HG03064 (cell line): ENCODE measurements at regions not wholly inside any gene's neighbourhood (a gene's known extent, or its start where the extent isn't known, plus 50 kb on each side); places are given as distances from the start of the nearest gene placed in this dataset.

Experiments used
- ATAC-seq: cut with Tn5 transposase; IDR thresholded peaks from one replicate; pipeline ENCODE4 v1.9.1; 2021; ENCODE audit warnings: low read depth; ENCODE audit not compliant: unreplicated experiment

DNA sequence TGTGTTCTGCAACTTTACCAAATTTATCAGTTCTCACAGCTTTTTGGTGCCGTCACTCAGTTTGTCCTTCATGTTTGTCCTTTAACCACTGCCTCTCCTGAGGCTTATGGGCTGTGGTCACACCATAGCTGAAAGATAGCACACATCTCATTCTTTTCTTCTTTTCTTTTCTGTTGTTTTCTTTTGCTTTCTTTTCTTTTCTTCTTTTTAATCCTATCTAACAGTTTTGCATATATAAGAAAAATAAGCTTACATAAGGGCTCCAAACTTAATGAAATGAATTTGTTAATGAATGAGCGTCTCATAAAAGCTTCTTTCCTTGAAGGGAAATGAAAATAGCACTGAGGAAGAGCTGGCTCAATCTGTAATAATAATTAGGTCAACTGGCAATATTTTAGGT is 1061.2 kb downstream of the PCDH18 start:
- ATAC-seq = no peak

DNA sequence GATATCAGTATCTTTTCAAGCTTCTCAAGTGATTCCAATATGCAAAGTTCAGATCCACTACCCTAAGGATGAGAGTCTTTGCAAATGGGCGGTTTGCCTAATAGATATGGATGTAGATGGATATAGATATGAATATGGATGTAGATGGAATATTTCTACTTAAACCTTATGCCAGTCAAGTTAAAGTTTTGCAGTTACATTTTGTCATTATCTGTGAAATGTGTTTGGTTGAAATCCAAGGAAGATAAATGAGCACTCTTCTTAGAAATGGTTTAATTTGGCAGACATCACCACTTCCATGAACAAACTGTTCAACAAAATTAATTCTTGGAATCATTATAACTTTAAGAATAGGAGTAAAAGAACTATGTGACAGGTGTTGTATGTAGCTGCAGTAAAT is 1066.6 kb downstream of the PCDH18 start:
- ATAC-seq = no peak

DNA sequence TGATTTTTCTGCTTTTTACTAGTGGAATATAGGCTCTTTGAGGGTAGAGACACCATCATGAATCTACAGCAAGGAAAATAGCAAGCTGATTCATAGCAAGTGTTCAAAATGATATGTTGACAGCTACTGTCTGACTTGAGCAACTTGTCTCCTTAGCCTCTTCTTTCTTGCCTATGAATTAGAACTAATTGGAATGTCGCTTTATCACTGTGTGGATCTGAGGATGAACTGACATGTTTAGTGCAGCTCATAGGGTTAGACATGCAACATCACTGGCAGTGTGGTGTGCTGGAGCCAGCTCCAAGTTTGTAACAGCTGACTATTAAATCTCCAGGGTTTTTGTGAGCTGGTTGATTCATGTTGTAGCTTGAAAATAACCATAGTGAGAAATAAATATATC is 1068.4 kb downstream of the PCDH18 start:
- ATAC-seq = no peak

DNA sequence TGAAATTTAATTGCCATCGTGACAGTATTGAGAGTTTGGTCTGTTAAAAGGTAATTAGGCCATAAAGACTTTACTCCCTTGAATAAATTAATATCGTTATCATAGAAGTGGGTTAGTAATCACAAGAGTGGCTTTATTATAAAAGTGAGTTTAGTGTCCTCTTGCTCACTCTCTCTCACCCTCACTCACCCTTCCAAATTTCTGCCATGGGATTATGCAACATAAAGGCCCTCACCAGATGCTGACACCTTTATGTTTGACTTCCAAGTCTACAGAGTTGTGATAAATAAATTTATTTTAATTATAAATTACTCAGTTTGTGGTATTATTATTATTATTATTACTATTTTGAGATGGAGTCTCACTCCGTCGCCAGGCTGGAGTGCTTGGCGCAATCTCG is 1070.8 kb downstream of the PCDH18 start:
- no peak for ATAC-seq

DNA sequence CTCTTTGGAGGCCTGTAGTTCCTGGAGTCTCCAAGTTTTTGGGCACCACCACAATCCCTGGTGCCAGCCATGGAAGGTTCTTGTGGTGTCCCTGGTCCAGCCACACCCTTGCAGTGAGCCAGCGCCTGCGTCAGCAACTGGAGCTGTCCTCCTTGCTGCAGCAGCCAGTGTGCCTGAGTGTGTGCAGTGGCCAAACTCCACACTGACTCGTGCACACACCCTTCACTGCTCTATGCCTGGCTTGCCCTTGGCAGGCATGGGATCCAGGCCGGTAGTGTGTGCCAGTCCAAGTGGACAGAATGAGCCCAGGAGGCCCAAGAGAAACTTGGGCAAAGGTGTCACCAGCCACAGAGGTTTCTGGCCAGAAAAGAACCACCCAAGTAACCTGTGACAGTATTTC is 1074.0 kb downstream of the PCDH18 start:
- ATAC-seq = no peak

DNA sequence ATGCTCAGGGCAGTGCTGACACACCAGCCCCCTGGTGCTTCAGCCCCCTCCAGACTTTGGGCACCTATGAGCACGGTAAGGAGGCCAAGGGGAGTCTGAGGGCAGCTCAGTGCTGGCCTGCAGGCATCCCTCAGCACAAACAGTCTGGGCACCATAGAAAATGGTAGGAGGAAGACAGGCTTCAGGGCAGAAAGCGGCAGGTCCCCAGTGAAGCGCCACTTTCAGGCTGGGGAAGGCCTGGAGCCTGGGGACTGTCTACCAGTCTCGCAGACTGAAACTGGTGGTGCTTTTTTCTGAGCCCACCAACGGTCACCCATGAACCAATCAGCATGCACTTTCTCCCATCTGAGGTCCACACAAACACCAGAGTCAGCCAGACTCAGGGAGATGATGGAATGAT is 1074.7 kb downstream of the PCDH18 start:
- ATAC-seq = no peak

DNA sequence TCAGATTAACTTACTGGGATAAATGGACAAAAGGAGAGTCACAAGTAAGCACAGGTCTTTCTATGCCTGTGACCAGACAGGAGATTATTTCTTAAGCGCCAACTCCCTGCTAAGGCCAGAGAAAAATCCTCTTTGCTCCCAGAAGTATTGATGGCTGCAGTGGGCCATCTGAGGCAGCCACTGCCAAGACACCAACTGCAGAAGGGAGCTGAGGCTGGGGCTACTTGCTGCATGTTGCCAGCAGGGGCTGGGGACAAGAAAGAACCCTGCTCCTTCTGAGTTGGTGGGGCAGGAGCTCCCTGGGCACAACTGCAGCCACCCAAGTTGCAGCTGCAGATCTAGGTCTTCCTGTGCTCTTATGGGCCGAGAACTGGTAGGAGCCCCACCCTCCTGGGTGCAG is 1075.3 kb downstream of the PCDH18 start:
- ATAC-seq = no peak

DNA sequence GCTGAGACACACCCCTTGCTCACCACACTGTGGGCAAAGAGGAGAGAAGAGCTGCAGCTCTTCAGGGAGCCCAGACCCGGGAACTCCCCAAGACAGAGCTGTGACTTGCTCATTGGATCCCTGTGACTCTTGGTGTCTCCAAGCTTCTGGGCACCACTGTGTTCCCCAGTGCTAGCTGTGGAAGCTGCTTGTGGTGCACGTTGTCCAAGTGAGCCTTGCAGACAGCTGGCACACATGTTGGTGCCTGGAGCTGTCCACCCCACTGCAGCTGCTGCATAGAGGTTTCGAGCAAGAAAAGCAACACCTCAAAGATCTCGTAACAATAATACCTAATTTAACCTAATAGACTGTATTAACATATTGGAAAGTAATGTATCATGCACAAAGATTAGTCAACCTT is 1089.3 kb downstream of the PCDH18 start:
- no peak for ATAC-seq

DNA sequence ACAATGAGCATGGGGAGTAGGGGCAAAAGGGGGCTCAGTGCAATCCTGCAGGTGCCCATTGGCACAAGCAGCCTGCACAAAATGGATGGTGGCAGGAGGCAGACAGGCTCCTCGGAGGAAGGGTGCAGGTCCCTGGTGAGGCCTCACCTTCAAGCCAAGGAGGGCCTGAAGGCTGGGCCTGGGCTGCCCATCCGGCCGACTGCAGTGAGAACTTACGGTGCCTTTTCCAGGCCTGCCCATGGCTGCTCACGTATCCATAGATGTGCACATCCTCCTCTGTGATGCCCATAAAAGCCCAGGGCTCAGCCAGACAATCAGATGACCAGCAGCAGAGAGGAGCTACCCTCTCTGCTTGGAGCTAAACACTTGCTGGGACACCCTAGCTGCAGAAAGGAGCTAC is 1089.8 kb downstream of the PCDH18 start:
- no peak for ATAC-seq

DNA sequence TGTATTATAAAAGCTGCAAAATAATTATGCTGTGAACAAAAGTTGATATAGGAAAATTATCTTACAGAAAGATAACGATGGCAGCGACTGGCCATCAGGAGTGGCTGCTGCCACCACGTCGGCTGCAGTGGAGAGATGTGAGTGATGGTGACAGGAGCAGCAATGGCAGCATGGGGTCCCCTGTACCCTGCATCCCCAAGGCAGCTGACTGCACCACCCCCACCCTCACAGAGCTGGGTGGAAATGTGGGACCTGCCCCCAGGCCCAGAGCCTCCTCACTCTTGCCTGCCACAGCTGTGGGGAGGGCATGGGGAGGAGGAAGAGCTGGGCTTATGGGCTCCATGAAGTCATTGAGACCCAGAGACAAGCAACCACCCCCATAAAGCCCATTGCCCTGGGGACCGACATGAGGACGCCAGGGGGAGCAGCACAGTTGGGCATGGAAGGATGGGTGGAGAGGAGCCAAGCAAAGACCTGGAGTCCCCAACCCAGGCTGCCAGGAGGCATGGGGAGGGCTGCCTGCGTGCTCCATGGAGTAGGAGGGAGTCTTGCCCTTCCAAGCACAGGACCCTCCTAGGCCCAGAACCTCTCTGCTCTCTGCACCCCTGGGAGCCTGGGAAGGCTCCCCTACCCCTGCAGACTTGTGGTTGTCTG is 1090.5 kb downstream of the PCDH18 start:
- no peak for ATAC-seq

DNA sequence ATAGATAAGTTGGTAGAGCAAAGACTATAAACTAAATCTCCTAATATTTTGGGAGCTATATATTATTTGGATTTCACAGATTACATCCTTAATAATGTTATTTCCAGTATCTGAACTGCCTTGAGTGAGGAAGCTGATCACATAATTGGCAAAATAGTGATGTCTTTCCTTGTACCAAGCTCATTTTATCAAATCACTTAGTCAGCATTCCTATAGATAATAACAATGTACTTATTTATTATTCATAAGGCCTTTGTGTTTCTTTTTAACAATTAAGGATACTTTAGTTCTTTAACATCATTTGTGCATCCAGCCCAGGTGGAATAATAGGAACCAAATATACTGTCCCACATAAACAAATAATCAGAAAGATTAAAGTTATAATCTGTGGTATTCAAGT is 1093.6 kb downstream of the PCDH18 start:
- no peak for ATAC-seq

DNA sequence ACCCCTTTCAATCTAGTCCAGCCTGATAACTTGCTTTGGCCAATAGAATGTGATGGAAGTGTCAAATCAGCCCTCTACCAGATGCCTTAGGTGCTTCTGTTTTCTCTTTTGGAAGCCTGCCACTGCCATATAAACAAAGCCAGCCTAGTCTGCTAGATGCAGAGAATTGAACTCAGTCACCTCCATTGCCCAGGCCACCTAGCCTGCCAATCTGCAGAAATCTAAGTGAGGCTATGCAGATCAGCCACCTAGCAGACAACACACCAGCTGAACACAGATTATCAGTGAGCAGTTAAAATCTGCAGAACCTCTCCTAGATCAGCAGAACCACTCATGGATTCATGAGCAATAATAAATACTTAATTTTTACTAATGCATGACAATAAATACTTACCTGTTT is 1108.2 kb downstream of the PCDH18 start:
- ATAC-seq = no peak

DNA sequence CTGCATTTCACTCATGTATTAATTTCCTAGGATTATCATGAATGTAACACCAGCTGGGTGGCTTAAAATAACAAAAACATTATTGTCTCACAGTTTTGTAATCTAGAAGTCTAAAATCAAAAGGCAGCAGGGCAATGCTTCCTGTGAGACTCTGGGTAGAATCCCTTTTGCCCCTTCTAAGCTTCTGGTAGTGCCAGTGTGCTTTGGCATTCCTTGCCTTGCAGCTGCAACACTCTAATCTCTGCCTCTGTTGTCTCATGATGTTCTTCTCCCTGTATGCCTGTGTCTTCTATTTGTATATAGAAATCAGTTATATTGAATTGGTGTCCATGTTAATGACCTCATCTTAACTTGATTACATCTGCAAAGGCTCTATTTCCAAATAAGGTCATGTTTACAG is 1117.3 kb downstream of the PCDH18 start:
- no peak for ATAC-seq

DNA sequence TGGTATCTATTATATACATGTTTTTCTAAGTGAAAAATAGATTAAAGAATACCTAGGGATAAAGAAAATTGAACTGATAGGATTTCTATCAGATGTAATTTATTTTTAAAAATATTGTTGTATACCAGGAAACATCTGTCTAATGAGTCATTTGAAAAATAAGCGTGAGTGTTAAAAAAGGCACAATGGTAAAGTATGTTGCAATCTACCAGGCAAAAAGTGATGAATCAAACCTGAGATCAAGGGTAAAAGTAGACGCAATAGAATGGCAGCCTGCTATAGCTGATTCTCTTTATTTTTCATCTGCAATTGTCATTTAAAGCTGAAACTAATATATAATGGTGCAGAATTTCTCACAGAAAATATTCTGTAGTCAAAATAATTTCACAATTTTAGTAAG is 1119.6 kb downstream of the PCDH18 start:
- no peak for ATAC-seq

DNA sequence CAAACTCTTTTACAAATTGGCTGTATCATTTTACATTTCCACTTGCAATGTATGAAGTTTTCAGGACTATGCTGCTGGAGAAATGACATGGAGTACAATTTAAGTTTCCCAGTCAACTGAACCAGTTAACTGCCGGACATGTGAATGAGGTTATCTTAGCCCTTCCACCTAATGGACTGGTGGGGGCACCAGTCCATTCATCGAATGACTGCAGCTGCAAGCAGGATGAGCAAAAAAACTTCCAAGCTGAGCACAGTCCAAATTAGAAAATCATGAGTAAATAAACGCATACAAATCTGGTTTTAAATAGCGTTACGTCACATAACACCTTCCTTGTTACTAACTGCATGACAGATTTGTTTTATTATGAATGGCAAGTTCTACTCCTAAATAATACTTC is 1131.5 kb downstream of the PCDH18 start:
- no peak for ATAC-seq

DNA sequence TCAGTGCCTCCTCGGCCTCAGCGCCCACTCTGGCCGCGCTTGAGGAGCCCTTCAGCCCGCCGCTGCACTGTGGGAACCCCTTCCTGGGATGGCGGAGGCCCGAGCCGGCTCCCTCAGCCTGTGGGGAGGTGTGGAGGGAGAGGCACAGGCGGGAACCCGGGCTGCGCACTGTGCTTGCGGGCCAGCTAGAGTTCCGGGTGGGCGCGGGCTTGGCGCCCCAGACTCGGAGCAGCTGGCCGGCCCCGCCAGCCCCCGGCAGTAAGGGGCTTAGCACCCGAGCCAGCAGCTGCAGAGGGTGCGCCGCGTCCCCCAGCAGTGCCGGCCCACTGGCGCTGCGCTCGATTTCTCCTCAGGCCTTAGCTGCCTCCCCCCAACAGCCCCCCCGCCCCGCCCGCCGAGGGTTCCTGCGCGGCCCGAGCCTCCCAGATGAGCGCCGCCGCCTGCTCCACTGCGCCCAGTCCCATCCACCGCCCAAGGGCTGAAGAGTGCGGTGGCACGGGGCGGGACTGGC is 1137.0 kb downstream of the PCDH18 start:
- no peak for ATAC-seq

DNA sequence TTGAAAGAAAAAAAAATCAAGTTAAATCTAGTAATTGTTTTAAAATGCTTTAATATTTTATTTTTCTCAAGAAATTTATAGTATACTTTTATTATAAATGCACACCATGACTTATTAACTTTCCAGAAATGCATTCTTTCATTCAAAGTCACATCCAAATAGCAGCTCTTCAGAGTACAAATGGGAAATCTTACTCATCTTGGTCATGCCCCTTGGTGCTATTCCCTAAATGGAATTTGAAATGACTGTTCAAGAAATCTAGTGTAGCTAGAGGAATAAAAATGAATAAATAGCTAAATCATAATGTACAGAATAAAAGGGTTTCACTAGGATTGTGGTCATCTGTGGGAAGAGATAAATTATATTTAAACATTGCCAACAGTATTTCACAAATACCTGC is 1139.7 kb downstream of the PCDH18 start:
- no peak for ATAC-seq

DNA sequence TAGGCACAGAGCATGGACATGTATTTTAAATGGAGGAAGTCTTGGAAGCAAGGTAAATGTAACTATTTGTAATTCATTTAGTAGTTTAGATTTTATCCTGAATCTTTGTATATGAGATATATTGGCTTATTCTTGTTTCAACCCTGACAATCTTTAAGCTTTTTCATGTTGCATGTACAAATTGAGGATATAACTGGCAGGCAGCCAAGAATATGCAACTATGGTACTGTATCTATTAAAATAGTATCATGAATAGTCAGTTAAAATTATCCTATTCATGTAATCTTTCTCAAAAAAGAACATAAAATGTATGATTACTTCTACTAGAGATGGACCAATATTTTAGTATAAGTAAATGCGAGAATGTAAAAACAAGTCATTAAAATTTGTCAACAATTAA is 1141.5 kb downstream of the PCDH18 start:
- no peak for ATAC-seq

DNA sequence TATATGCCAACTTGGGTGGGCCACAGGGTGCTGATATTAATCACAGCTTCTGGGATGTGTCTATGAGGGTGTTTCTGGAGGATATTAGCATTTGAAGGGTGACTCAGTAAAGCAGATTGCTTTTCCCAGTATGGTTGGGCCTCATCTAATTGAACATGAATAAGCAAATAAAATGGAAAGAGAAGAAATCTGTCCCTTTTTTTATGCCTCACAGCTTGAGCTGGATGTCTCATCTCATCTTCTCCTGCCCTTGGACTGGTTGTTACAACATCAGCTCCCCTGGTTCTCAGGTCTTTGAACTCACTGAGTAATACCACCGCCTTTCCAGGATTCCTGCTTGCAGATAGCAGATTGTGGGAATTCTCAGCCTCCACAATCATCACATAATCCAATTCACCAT is 1149.2 kb downstream of the PCDH18 start:
- ATAC-seq = no peak

DNA sequence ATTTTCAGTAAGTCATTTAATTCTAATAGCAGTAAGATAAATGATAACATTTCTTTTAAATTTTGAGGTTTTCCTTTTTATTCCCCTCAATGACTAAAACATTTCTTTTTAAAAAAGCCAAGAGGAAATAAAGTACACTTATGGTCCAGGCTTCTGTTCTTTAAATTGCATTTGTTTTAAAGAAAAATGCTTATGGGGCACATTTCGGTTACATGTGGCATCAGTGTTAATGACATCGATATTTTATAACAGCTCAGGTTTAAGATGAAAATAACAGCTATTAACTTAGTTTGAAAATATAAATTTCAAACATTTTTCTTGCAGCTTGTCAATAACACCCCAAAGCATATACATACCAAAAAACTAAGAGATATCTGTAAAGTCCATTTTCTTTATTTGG is 1161.1 kb downstream of the PCDH18 start:
- no peak for ATAC-seq

DNA sequence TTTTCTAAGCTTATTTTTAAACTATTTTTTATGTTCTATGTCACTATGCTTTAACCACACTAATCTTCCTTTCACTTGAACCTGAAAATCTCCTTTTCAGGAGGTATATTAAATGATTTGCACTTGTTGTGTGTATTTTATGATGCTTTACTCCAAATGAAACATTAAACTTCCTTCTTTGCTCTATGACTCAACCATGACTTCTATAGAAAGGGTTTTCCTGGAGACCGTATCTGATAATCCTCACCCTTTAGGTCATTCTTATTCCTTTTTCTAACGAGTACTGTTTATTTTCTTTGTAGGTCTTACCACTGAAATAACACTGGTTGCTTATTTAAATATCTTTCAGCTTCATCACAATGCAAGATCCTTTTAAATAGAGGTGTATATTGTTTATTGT is 1163.2 kb downstream of the PCDH18 start:
- ATAC-seq = no peak

DNA sequence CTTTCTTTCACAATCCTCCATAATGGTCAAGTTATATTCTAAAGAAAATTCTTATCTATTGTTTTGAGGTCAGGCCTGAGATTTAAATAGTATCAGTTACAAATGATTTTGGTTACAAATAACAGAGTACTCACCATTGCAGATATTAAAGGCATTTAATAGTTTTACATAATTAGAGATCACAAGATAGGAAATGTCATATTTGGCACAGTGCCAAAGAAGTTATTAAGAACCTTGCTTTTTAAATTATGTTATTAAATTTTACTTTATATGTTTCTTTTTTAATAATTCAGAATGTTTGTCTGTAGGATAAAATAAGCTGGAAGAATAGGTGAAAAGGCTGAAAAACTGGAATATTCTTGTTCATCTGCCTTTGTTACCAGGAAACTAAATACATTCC is 1174.7 kb downstream of the PCDH18 start:
- ATAC-seq = no peak

DNA sequence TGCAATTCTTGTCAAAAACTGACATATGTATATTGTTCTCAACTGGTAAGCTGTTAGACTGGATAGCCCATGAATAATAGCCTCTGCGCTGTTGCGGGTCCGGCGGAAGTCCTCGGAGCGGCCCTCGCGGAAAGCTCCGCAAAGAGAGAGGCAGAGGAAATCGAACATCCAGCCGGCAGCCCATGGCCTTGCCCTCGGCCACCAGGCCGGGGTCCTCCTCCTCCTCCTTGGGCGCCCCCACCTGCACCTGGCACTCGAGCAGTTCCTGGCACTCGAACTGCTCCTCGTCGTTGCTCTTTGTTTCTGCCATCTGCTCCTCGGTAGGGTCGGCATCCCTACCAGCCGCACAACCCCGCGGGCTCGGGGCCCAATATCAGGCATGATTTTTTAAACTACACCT is 1176.3 kb downstream of the PCDH18 start:
- no peak for ATAC-seq
